ENCODE measurements at regions not wholly inside any gene's neighbourhood (a gene's known extent, or its start where the extent isn't known, plus 50 kb on each side); places are given as distances from the start of the nearest gene placed in this dataset.

DNA sequence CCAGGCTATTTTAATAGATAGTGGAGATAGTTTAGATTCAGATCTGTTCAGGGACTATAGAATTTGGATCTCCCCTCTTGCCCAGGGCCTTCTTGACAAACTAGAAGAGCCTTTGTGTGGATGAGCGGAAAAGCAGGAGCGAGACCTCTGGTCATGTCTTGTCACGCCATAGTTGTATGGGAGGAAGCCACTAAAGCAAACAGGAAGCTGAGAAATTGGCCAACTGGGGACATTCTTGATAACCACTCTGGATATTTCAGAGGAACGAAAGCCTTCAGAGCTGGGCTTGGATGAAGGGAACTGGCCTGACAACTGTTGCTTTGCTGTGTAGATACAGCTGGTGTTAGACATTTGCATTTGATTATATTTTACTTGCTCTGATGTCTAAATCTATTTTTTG, 54.1 kb upstream of the EXOC2 start:
- DNase-seq, result no peak

DNA sequence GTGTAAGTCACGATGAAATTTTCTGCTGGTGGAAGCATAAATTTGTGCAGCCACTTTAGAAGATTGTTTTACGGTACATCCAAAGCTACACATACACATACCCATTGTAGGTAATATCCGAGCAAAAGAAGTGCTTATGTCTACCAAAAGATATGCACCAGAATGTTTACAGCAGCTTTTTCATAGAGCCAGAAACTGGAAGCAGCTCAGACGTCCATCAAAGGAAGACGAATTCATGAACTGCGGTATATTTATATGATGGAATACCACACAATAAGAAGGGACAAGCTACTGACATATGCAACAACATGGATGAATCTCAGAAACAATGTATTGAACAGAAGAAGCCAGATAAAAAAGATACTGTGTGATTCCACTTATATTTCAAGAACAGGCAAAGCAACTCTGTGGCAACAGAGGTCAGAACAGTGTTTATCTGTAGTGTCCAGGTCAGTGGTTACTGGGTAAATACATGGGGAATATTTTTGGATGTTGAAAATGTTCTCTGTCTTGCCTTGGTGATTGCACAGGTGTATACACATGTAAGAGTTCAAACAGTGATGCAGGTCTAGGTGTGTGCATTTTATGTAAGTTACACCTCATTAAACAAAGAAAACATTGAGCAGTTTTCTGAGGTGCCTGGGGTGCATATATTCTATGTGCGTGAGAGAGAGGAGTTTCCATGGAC, 51.9 kb upstream of the EXOC2 start:
- peak; percentile 19 for DNase-seq

DNA sequence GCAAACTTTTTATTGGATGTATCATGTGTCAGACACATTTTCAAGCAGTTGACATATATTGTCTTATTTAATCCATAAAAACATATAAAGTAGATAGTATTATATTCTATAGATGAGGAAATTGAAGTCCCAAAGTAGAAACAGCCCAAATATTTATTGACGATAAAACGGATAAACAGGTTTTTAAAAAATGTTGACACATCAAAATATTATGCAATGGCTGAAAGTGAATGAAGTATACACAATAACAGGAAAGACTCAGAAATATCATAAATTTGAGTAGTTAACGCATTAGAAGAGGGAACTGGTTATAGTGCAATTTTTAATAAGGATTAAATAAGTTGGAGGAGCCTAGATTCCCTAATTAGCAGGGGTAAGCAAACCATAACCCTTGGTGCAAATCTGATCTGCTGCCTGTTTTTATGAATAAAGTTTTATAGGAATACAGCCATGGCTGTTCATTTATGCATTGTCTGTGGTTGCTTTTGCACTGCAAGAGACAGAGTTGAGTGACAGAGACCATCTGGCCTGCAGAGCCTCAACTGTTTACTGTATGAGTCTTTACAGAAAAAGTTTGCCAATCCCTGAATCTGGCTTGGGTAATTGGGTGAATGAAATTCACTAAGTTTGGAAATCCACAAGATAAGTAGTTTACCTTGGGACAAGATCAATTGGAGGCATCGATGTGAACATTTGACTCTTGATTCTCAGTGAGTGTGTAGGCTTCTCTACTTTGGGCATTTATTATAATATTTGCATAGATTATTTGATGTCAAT, 50.6 kb upstream of the EXOC2 start:
- DNase-seq, result no peak

Measured in NCI-H2081 treated with DMSO at 0.1 percent for 48 hours (cell line).